ENCODE measurements at regions not wholly inside any gene's neighbourhood (a gene's known extent, or its start where the extent isn't known, plus 50 kb on each side); places are given as distances from the start of the nearest gene placed in this dataset.
"Not testable (repeated sequence)": the region's sequence is repeated elsewhere in the genome, so short reads cannot be mapped to it uniquely, and the experiment has no call there.

- DNase-seq: no peak
Observed at GRCh38 chr12:42957136-42957535, 367.6 kb upstream of the PRICKLE1 start.

- no peak for DNase-seq
Observed at GRCh38 chr12:42953021-42953420, 363.5 kb upstream of the PRICKLE1 start.

- no peak for DNase-seq
Observed at GRCh38 chr12:42946871-42947381, 357.4 kb upstream of the PRICKLE1 start.

GRCh38 chr12:42945927-42946326 is 356.4 kb upstream of the PRICKLE1 start:
- no peak for DNase-seq

- no peak for DNase-seq
Observed at GRCh38 chr12:42944516-42944915, 355.0 kb upstream of the PRICKLE1 start.

GRCh38 chr12:42936991-42937390 is 347.4 kb upstream of the PRICKLE1 start:
- DNase-seq: no peak

- no peak for DNase-seq
Observed at GRCh38 chr12:42936260-42936659, 346.7 kb upstream of the PRICKLE1 start.

GRCh38 chr12:42935756-42936155 is 346.2 kb upstream of the PRICKLE1 start:
- no peak for DNase-seq

- no peak for DNase-seq
Observed at GRCh38 chr12:42935090-42935489, 345.5 kb upstream of the PRICKLE1 start.

- DNase-seq: no peak
Observed at GRCh38 chr12:42933461-42934081, 344.0 kb upstream of the PRICKLE1 start.

- DNase-seq: no peak
Observed at GRCh38 chr12:42932936-42933335, 343.4 kb upstream of the PRICKLE1 start.

- DNase-seq: no peak
Observed at GRCh38 chr12:42926232-42926631, 336.7 kb upstream of the PRICKLE1 start.

GRCh38 chr12:42924482-42924881 is 334.9 kb upstream of the PRICKLE1 start:
- no peak for DNase-seq

- no peak for DNase-seq
Observed at GRCh38 chr12:42923583-42923982, 334.0 kb upstream of the PRICKLE1 start.

- DNase-seq: no peak
Observed at GRCh38 chr12:42923156-42923555, 333.6 kb upstream of the PRICKLE1 start.

- no peak for DNase-seq
Observed at GRCh38 chr12:42922505-42922850, 332.9 kb upstream of the PRICKLE1 start.

GRCh38 chr12:42921741-42922504 is 332.4 kb upstream of the PRICKLE1 start:
- no peak for DNase-seq

- no peak for DNase-seq
Observed at GRCh38 chr12:42919691-42920090, 330.1 kb upstream of the PRICKLE1 start.

- DNase-seq: no peak
Observed at GRCh38 chr12:42918443-42918842, 328.9 kb upstream of the PRICKLE1 start.

- no peak for DNase-seq
Observed at GRCh38 chr12:42916143-42916542, 326.6 kb upstream of the PRICKLE1 start.

- no peak for DNase-seq
Observed at GRCh38 chr12:42915426-42915825, 325.9 kb upstream of the PRICKLE1 start.

- no peak for DNase-seq
Observed at GRCh38 chr12:42912367-42912766, 322.8 kb upstream of the PRICKLE1 start.

GRCh38 chr12:42910656-42911055 is 321.1 kb upstream of the PRICKLE1 start:
- no peak for DNase-seq

GRCh38 chr12:42908712-42909111 is 319.2 kb upstream of the PRICKLE1 start:
- DNase-seq: no peak

GRCh38 chr12:42906801-42907200 is 317.3 kb upstream of the PRICKLE1 start:
- not testable (repeated sequence) for DNase-seq

Data from hematopoietic multipotent progenitor cell treated with erythropoietin and hydrocortisone succinate and interleukin-3 and kit ligand, for 8 days (in vitro differentiated cells).